Esophagus muscularis mucosa (tissue), 4 donors: ENCODE measurements at regions not wholly inside any gene's neighbourhood (a gene's known extent, or its start where the extent isn't known, plus 50 kb on each side); places are given as distances from the start of the nearest gene placed in this dataset.

Experiments used
- DNase-seq: peaks from one replicate; pipeline ENCODE4 v3.0.0-alpha.2; 2017; ENCODE audit errors: extremely low spot score
- H3K27ac ChIP-seq, 4 donors: fragments of 200-600 bp; sonication (generic); replicated peaks in 1 of 4; 1 replicate in 3 of 4; 2 replicates in 1 of 4; pipeline ENCODE4 v1.5.1; 2016 to 2019; ENCODE audit warnings: mild to moderate bottlenecking in 1 of 4
- H3K27me3 ChIP-seq, 4 donors: fragments of 200-600 bp; sonication (generic); one replicate each; pipeline versions ENCODE4 v1.5.1 to v1.6.0; 2016 to 2019
- H3K36me3 ChIP-seq, 4 donors: fragments of 200-600 bp; sonication (generic); one replicate each; pipeline ENCODE4 v1.5.1; 2016 to 2019
- H3K4me1 ChIP-seq, 4 donors: fragments of 200-600 bp; sonication (generic); one replicate each; pipeline ENCODE4 v1.5.1; 2016 to 2019
- H3K4me3 ChIP-seq, 4 donors: fragments of 200-600 bp; sonication (generic); 1 replicate in 2 of 4; 2 replicates in 2 of 4; pipeline ENCODE4 v1.5.1; 2016 to 2019; ENCODE audit warnings: mild to moderate bottlenecking in 4 of 4, moderate library complexity in 1 of 4
- H3K9me3 ChIP-seq, 4 donors: fragments of 200-600 bp; sonication (generic); 1 replicate in 3 of 4; 2 replicates in 1 of 4; pipeline ENCODE4 v1.5.1; 2016 to 2019
- CTCF ChIP-seq, 3 experiments: fragments of 200-600 bp in 2 of 3; fragments of 450-650 bp in 1 of 3; sonication (generic) in 2 of 3; IDR thresholded peaks; one replicate each; pipeline ENCODE4 v1.5.1; 2017 to 2019; ENCODE audit warnings: antibody characterized with exemption in 3 of 3, mild to moderate bottlenecking in 2 of 3, moderate library complexity in 1 of 3
- EP300 ChIP-seq: sonication (generic); formaldehyde crosslinking; IDR thresholded peaks from one replicate; pipeline ENCODE4 v1.6.1; 2017; ENCODE audit warnings: antibody characterized with exemption
- POLR2A ChIP-seq: fragments of 450-650 bp; IDR thresholded peaks from one replicate; pipeline ENCODE4 v1.6.1; 2017; ENCODE audit warnings: antibody characterized with exemption, moderate library complexity, mild to moderate bottlenecking, low read depth
- POLR2AphosphoS5 ChIP-seq, 2 donors: sonication (generic); formaldehyde crosslinking; IDR thresholded peaks; one replicate each; pipeline ENCODE4 v1.6.1; 2017; ENCODE audit warnings: antibody characterized with exemption in 2 of 2
- WGBS: methylation state at CpG from one replicate; pipeline ENCODE4 v1.1.5; 2018; 5-methylcytosine and 5-hydroxymethylcytosine counted together
- intact Hi-C: fragments of 100-400 bp; cut with DNase I; formaldehyde crosslinking; loops from one replicate; pipeline ENCODE4 v1.15.1; 2023

DNA sequence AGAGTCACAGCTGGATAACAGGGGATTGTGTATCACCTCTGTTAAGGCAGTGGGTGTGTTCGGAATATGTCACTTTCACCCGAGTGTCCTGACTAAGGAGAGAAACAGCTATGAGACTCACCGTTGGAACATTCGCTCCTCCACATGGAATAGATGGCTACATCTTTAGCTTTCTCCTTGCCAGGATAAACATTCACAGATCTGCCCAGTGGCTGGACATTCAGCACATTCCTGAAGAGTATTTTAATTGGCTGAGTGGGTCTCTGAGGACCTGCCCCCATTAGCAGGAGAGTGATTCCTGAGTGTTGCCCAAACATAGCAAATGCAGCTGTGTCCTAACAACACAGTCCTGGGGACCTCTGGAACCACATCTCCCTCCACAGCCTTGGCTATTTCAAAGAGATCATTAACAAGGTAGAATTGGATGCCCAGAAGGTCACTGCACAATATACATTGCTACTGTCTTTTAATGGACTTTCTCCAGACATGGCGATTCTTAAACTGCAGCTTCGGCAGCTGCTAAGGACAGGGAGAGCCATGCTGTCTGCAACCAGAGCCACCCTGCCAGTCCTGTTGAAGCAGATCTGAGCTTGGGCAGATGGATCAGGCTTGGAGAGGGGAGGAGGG is 435.0 kb upstream of the CADM1 start:
- Histone ChIP-seq H3K9me3 (no peaks in the 10 kb centered on the region), H3K4me3 (no peak overlapping the region), H3K36me3 (no peaks in the 10 kb centered on the region), H3K27ac (no peak overlapping the region), H3K4me1 (no peaks in the 10 kb centered on the region), H3K27me3 (peaks cover 0 to 15% (median 0%) of the 10 kb centered on the region in 4 donors)
- TF ChIP-seq CTCF (IDR thresholded peaks at IDR 0.05) (no peak), POLR2A (no peak), POLR2AphosphoS5 (IDR thresholded peaks at IDR 0.05) (no peak), EP300 (no peak)
- WGBS = 40% methylated on average over 4 of the region's 6 CpGs
- intact Hi-C loops = no loop called here
- DNase-seq = no peak

DNA sequence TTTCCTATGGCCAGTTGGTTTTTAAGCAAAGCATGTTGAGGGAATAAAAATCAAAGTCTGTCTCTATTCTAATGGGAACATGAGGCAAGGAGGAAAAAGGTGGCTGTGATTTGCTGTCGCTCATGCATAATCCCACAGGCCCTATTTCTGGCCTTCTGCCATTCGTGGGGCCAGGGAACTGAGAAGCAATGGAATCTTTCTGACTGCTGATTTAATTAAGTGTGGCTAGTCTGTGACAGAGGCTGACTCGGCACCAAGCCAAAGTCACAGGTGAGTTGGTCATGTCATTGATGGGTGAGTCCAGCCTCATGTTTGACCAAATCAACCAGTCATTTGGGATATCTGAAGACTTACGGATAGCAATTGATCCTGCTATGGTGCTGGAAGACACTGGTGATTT is 429.3 kb upstream of the CADM1 start:
- no peak overlapping the region for H3K4me3 ChIP-seq
- H3K27me3 ChIP-seq = no peaks in the 10 kb centered on the region
- intact Hi-C loops = no loop called here
- H3K36me3 ChIP-seq = no peaks in the 10 kb centered on the region
- peaks cover 12 to 21% (median 15%) of the 10 kb centered on the region in 4 donors for H3K4me1 ChIP-seq
- DNase-seq = no peak
- no peak overlapping the region for H3K27ac ChIP-seq
- 70% methylated on average over 4 of the region's 4 CpGs for WGBS
- TF ChIP-seq CTCF (IDR thresholded peaks at IDR 0.05) = no peak
- no peaks in the 10 kb centered on the region for H3K9me3 ChIP-seq

DNA sequence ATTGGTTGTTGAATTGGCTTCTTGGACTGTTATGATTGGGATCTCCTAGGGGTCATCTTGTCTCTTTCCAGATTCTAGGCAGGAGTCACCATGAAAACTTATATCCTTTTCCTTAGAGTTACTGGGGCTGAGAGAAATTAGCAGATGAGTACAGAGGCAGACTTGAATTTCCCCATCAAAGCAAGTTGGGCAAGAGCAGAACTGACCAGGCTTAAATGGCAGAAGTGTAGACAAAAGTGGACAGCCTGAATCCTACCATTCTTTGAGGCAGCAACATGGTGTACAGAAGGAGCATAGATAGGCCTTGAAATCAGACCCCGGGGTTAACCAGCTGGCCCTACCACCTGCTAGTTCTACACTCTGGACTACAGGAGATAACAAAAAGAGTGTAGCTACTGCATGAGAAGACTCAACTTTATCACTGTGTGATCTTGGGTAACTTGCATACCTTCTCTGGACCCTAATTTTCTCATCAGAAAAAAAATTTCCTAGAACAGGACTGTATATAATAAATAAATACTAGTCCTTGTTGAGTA is 427.4 kb upstream of the CADM1 start:
- Histone ChIP-seq H3K4me3 (no peak overlapping the region), H3K9me3 (no peaks in the 10 kb centered on the region), H3K27ac (no peak overlapping the region), H3K36me3 (no peaks in the 10 kb centered on the region), H3K27me3 (no peaks in the 10 kb centered on the region), H3K4me1 (peaks cover 12 to 21% (median 15%) of the 10 kb centered on the region in 4 donors)
- WGBS = 100% methylated on average over 1 of the region's 1 CpG
- DNase-seq = no peak
- intact Hi-C loops = no loop called here
- TF ChIP-seq EP300 (no peak), CTCF (IDR thresholded peaks at IDR 0.05) (no peak), POLR2AphosphoS5 (IDR thresholded peaks at IDR 0.05) (no peak), POLR2A (no peak)

GRCh38 chr11:115930886-115931547 is 426.8 kb upstream of the CADM1 start:
- Histone ChIP-seq H3K27ac (no peak overlapping the region), H3K36me3 (no peaks in the 10 kb centered on the region), H3K9me3 (no peaks in the 10 kb centered on the region), H3K4me1 (peaks cover 12 to 21% (median 15%) of the 10 kb centered on the region in 4 donors), H3K27me3 (no peaks in the 10 kb centered on the region), H3K4me3 (no peak overlapping the region)
- WGBS = 55% methylated on average over 2 of the region's 3 CpGs
- no peak for DNase-seq
- TF ChIP-seq CTCF (IDR thresholded peaks at IDR 0.05) = no peak
- TF ChIP-seq POLR2A = no peak
- no peak for TF ChIP-seq EP300
- TF ChIP-seq POLR2AphosphoS5 (IDR thresholded peaks at IDR 0.05) = no peak
- intact Hi-C loops = no loop called here
